ENCODE measurements at regions not wholly inside any gene's neighbourhood (a gene's known extent, or its start where the extent isn't known, plus 50 kb on each side); places are given as distances from the start of the nearest gene placed in this dataset.

GRCh38 chr4:19195696-19196095, 1056.0 kb upstream of the SLIT2 start:
- H3K4me3 ChIP-seq (ENCODE audit: insufficient read depth, low read length, poor library complexity, severe bottlenecking), result no peak overlapping the region
- no peaks in the 10 kb centered on the region for H4K20me1 ChIP-seq (ENCODE audit: low read depth, low read length)
- no peaks in the 10 kb centered on the region for H3F3A ChIP-seq (ENCODE audit: insufficient read depth)
- no peak overlapping the region for H3K27ac ChIP-seq (ENCODE audit: low read depth, low read length)
- H3K27me3 ChIP-seq (ENCODE audit: low read length), result no peaks in the 10 kb centered on the region
- H3K79me2 ChIP-seq (ENCODE audit: insufficient read depth, low read length), result no peaks in the 10 kb centered on the region
- TF ChIP-seq CTCF (IDR thresholded peaks at IDR 0.05; ENCODE audit: insufficient read depth, low read length, poor library complexity, severe bottlenecking) (no peak), EZH2phosphoT487 (conservative IDR thresholded peaks at IDR 0.05; ENCODE audit: low read length) (no peak)
- no peaks in the 10 kb centered on the region for H3K9me3 ChIP-seq (ENCODE audit: insufficient read depth, low read length)
- H2AFZ ChIP-seq (ENCODE audit: low read depth, low read length, severe bottlenecking), result no peak overlapping the region
- H3K4me2 ChIP-seq (ENCODE audit: low read depth, low read length, poor library complexity, severe bottlenecking), result no peak overlapping the region
- H3K9me2 ChIP-seq (replicated peaks; ENCODE audit: insufficient read depth, low read length), result no peaks in the 10 kb centered on the region
- no peaks in the 10 kb centered on the region for H3K36me3 ChIP-seq (ENCODE audit: low read length)
- no peak overlapping the region for H3K9ac ChIP-seq (ENCODE audit: low read length)

GRCh38 chr4:19194672-19195071, 1057.0 kb upstream of the SLIT2 start:
- no peaks in the 10 kb centered on the region for H3K36me3 ChIP-seq (ENCODE audit: low read length)
- H3K79me2 ChIP-seq (ENCODE audit: insufficient read depth, low read length), result no peaks in the 10 kb centered on the region
- H3K4me3 ChIP-seq (ENCODE audit: insufficient read depth, low read length, poor library complexity, severe bottlenecking), result no peak overlapping the region
- H2AFZ ChIP-seq (ENCODE audit: low read depth, low read length, severe bottlenecking), result no peak overlapping the region
- no peaks in the 10 kb centered on the region for H3K27me3 ChIP-seq (ENCODE audit: low read length)
- H3F3A ChIP-seq (ENCODE audit: insufficient read depth), result no peaks in the 10 kb centered on the region
- H3K9me3 ChIP-seq (ENCODE audit: insufficient read depth, low read length), result no peaks in the 10 kb centered on the region
- H3K4me2 ChIP-seq (ENCODE audit: low read depth, low read length, poor library complexity, severe bottlenecking), result no peak overlapping the region
- H4K20me1 ChIP-seq (ENCODE audit: low read depth, low read length), result no peaks in the 10 kb centered on the region
- TF ChIP-seq CTCF (IDR thresholded peaks at IDR 0.05; ENCODE audit: insufficient read depth, low read length, poor library complexity, severe bottlenecking) (no peak), EZH2phosphoT487 (conservative IDR thresholded peaks at IDR 0.05; ENCODE audit: low read length) (no peak)
- no peaks in the 10 kb centered on the region for H3K9me2 ChIP-seq (replicated peaks; ENCODE audit: insufficient read depth, low read length)
- no peak overlapping the region for H3K9ac ChIP-seq (ENCODE audit: low read length)
- no peak overlapping the region for H3K27ac ChIP-seq (ENCODE audit: low read depth, low read length)

- H3K9me3 ChIP-seq (ENCODE audit: insufficient read depth, low read length), result no peaks in the 10 kb centered on the region
- H3K27me3 ChIP-seq (ENCODE audit: low read length), result no peaks in the 10 kb centered on the region
- no peaks in the 10 kb centered on the region for H3K36me3 ChIP-seq (ENCODE audit: low read length)
- no peaks in the 10 kb centered on the region for H3K79me2 ChIP-seq (ENCODE audit: insufficient read depth, low read length)
- H4K20me1 ChIP-seq (ENCODE audit: low read depth, low read length), result no peaks in the 10 kb centered on the region
- H3K27ac ChIP-seq (ENCODE audit: low read depth, low read length), result no peak overlapping the region
- no peak overlapping the region for H3K4me2 ChIP-seq (ENCODE audit: low read depth, low read length, poor library complexity, severe bottlenecking)
- H3K9ac ChIP-seq (ENCODE audit: low read length), result no peak overlapping the region
- H3K9me2 ChIP-seq (replicated peaks; ENCODE audit: insufficient read depth, low read length), result no peaks in the 10 kb centered on the region
- TF ChIP-seq CTCF (IDR thresholded peaks at IDR 0.05; ENCODE audit: insufficient read depth, low read length, poor library complexity, severe bottlenecking), result no peak
- H2AFZ ChIP-seq (ENCODE audit: low read depth, low read length, severe bottlenecking), result no peak overlapping the region
- H3K4me3 ChIP-seq (ENCODE audit: insufficient read depth, low read length, poor library complexity, severe bottlenecking), result no peak overlapping the region
- H3F3A ChIP-seq (ENCODE audit: insufficient read depth), result no peaks in the 10 kb centered on the region
Observed at GRCh38 chr4:19193274-19193981, 1058.3 kb upstream of the SLIT2 start.

Data from SU-DHL-6 (cell line).